ENCODE measurements at regions not wholly inside any gene's neighbourhood (a gene's known extent, or its start where the extent isn't known, plus 50 kb on each side); places are given as distances from the start of the nearest gene placed in this dataset.

GRCh38 chr9:13555516-13555915, 276.0 kb upstream of the MPDZ start:
- no peak overlapping the region for H3K4me3 ChIP-seq
- no peak overlapping the region for H3K4me2 ChIP-seq (ENCODE audit: control insufficient read depth, insufficient read depth)
- intact Hi-C loops (cut with micrococcal nuclease; ENCODE audit: unreplicated experiment): no loop called here
- H3K9me3 ChIP-seq (replicated peaks; ENCODE audit: control insufficient read depth, insufficient read depth, low read length): no peaks in the 10 kb centered on the region
- ATAC-seq (no peak), DNase-seq (ENCODE audit: low read depth, low spot score) (no peak), FAIRE-seq (no peak)
- no peak overlapping the region for H2AFZ ChIP-seq (ENCODE audit: control insufficient read depth, low read depth, low read length)
- RAD21 ChIA-PET (ENCODE audit: unreplicated experiment): no interaction called here
- WGBS (ENCODE audit: insufficient coverage, insufficient replicate concordance, low lambda C conversion rate, missing lambda C conversion rate): 43% methylated on average over 4 of the region's 4 CpGs
- H3K36me3 ChIP-seq (ENCODE audit: control insufficient read depth in 2 of 2, insufficient read depth in 2 of 2, low read length in 1 of 2): no peaks in the 10 kb centered on the region
- no peaks in the 10 kb centered on the region for H4K20me1 ChIP-seq (ENCODE audit: control insufficient read depth, insufficient read depth)
- BruUV-seq (replicated peaks): no TSS peak
- SMC1A ChIA-PET (ENCODE audit: uncharacterized antibody, unreplicated experiment): interaction anchor here (0.5 to 1.9 kb wide), 6 partner anchors 9 to 128 kb away, joined by 3 to 7 read pairs (median 3); no protein-coding TSS in a partner anchor
- in situ Hi-C loops (cut with MboI): no loop called here
- no peaks in the 10 kb centered on the region for H3K27me3 ChIP-seq (replicated peaks in 1 of 2; ENCODE audit: control insufficient read depth in 2 of 2, insufficient read depth in 2 of 2, low read length in 1 of 2)
- TF ChIP-seq CREM (IDR thresholded peaks at IDR 0.05; ENCODE audit: low read depth) (no peak), IRF4 (IDR thresholded peaks at IDR 0.05; ENCODE audit: low read depth, low read length) (no peak), RUNX3 (IDR thresholded peaks at IDR 0.05; ENCODE audit: low read length) (no peak), E2F8 (IDR thresholded peaks at IDR 0.05; ENCODE audit: low read depth, partially characterized antibody) (no peak), BHLHE40 (IDR thresholded peaks at IDR 0.05; ENCODE audit: borderline replicate concordance in 1 of 2, low read depth in 2 of 2, low read length in 1 of 2) (no peak), NFYA (IDR thresholded peaks at IDR 0.05; ENCODE audit: borderline replicate concordance, low read depth, low read length) (no peak), NFXL1 (IDR thresholded peaks at IDR 0.05; ENCODE audit: borderline replicate concordance) (no peak), PAX5 (IDR thresholded peaks at IDR 0.05; ENCODE audit: borderline replicate concordance, low read depth, low read length) (no peak), SP1 (IDR thresholded peaks at IDR 0.05; ENCODE audit: low read depth, low read length) (no peak)
- TF ChIP-seq, protein P1, sequence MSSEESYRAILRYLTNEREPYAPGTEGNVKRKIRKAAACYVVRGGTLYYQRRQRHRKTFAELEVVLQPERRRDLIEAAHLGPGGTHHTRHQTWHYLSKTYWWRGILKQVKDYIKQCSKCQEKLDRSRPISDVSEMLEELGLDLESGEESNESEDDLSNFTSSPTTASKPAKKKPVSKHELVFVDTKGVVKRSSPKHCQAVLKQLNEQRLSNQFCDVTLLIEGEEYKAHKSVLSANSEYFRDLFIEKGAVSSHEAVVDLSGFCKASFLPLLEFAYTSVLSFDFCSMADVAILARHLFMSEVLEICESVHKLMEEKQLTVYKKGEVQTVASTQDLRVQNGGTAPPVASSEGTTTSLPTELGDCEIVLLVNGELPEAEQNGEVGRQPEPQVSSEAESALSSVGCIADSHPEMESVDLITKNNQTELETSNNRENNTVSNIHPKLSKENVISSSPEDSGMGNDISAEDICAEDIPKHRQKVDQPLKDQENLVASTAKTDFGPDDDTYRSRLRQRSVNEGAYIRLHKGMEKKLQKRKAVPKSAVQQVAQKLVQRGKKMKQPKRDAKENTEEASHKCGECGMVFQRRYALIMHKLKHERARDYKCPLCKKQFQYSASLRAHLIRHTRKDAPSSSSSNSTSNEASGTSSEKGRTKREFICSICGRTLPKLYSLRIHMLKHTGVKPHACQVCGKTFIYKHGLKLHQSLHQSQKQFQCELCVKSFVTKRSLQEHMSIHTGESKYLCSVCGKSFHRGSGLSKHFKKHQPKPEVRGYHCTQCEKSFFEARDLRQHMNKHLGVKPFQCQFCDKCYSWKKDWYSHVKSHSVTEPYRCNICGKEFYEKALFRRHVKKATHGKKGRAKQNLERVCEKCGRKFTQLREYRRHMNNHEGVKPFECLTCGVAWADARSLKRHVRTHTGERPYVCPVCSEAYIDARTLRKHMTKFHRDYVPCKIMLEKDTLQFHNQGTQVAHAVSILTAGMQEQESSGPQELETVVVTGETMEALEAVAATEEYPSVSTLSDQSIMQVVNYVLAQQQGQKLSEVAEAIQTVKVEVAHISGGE (CRISPR knock-in tag; IDR thresholded peaks at IDR 0.05): no peak
- POLR2A ChIA-PET: no interaction called here
- no peaks in the 10 kb centered on the region for H3K79me2 ChIP-seq (ENCODE audit: control insufficient read depth, insufficient read depth, low read length)
- no peak overlapping the region for H3K27ac ChIP-seq (ENCODE audit: control insufficient read depth, insufficient read depth)
- no peaks in the 10 kb centered on the region for H3K4me1 ChIP-seq (ENCODE audit: control insufficient read depth, insufficient read depth, low read length)
- CTCF ChIA-PET: no interaction called here
- no peak overlapping the region for H3K9ac ChIP-seq (ENCODE audit: control insufficient read depth, insufficient read depth, low read length)
